MM.1S (cell line): ENCODE measurements at regions not wholly inside any gene's neighbourhood (a gene's known extent, or its start where the extent isn't known, plus 50 kb on each side); places are given as distances from the start of the nearest gene placed in this dataset.

ENCODE experiments used
- DNase-seq: peaks from one replicate; pipeline ENCODE4 v3.0.0-alpha.2; 2015
- H2AFZ ChIP-seq: fragments of 300-600 bp; sonication (generic); 2 replicates; pipeline ENCODE4 v1.6.0; 2016; ENCODE audit warnings: antibody characterized with exemption, low read length
- H3F3A ChIP-seq: fragments of 300-600 bp; sonication (generic); 2 replicates; pipeline ENCODE4 v1.6.1; 2016; ENCODE audit warnings: mild to moderate bottlenecking, antibody characterized with exemption, low read length, moderate library complexity, mixed read lengths; ENCODE audit not compliant: insufficient read depth
- H3K27ac ChIP-seq: fragments of 300-600 bp; sonication (generic); 2 replicates; pipeline ENCODE4 v1.5.1; 2016; ENCODE audit warnings: mild to moderate bottlenecking, low read length
- H3K27me3 ChIP-seq: fragments of 300-600 bp; sonication (generic); replicated peaks from 2 replicates; pipeline ENCODE4 v1.6.0; 2016; ENCODE audit warnings: low read length; ENCODE audit not compliant: insufficient read depth
- H3K36me3 ChIP-seq: fragments of 300-600 bp; sonication (generic); replicated peaks from 2 replicates; pipeline ENCODE4 v1.6.1; 2016; ENCODE audit warnings: mild to moderate bottlenecking, low read length, mixed read lengths; ENCODE audit not compliant: insufficient read depth
- H3K4me1 ChIP-seq: fragments of 300-600 bp; sonication (generic); 2 replicates; pipeline ENCODE4 v1.6.1; 2016; ENCODE audit warnings: low read length, mixed read lengths
- H3K4me2 ChIP-seq: fragments of 300-600 bp; sonication (generic); 2 replicates; pipeline ENCODE4 v1.6.0; 2016; ENCODE audit warnings: low read depth, low read length
- H3K4me3 ChIP-seq: fragments of 300-600 bp; sonication (generic); 2 replicates; pipeline ENCODE4 v1.5.1; 2016; ENCODE audit warnings: low read length, mixed read lengths
- H3K79me2 ChIP-seq: fragments of 300-600 bp; sonication (generic); 2 replicates; pipeline ENCODE4 v1.6.1; 2016; ENCODE audit warnings: mixed run types, low read length, mixed read lengths
- H3K9ac ChIP-seq: fragments of 300-600 bp; sonication (generic); 2 replicates; pipeline ENCODE4 v1.6.1; 2016; ENCODE audit warnings: low read length, mixed read lengths
- H3K9me2 ChIP-seq: fragments of 300-600 bp; sonication (generic); replicated peaks from 2 replicates; pipeline ENCODE4 v1.6.1; 2016; ENCODE audit warnings: mild to moderate bottlenecking, low read length, mixed read lengths; ENCODE audit not compliant: insufficient read depth
- H3K9me3 ChIP-seq: fragments of 300-600 bp; sonication (generic); replicated peaks from 2 replicates; pipeline ENCODE4 v1.6.1; 2016; ENCODE audit warnings: mild to moderate bottlenecking, low read length, mixed read lengths; ENCODE audit not compliant: insufficient read depth
- H4K20me1 ChIP-seq: fragments of 300-600 bp; sonication (generic); 2 replicates; pipeline ENCODE4 v1.6.1; 2016; ENCODE audit warnings: mild to moderate bottlenecking, low read length, moderate library complexity, mixed read lengths; ENCODE audit not compliant: insufficient read depth
- EZH2 ChIP-seq: fragments of 300-600 bp; sonication (generic); optimal IDR thresholded peaks from 2 replicates; pipeline ENCODE3; 2017; ENCODE audit warnings: low read depth, mild to moderate bottlenecking, antibody characterized with exemption, low read length, mixed read lengths
- EZH2phosphoT487 ChIP-seq: fragments of 300-600 bp; sonication (generic); IDR thresholded peaks from 2 replicates; pipeline ENCODE4 v1.6.1; 2018; ENCODE audit warnings: antibody characterized with exemption, low read length
- TF ChIP-seq, protein P1 (sequence below): fragments of 300-600 bp; sonication (generic); IDR thresholded peaks from 2 replicates; pipeline ENCODE4 v1.5.1; 2016; ENCODE audit warnings: antibody characterized with exemption, low read length, mixed read lengths

DNA sequence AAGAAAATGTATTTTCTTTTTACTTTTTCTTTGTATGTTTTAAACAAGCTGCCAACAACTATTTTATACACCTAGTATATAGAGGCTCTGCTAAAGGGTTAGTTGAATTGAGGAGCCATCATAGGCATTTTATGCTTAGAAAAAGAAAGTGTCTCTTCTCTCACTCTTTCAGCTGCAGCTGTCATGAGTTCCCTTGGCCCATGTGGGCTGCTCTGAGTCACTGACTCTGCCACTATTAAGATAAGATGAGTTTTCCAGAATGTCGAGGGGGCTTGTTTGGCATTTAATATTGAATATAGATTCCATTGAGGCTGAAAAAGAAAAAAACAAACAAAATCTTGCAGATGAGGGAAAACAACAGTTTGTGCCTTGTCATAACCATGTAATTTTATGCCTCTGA is 126.0 kb upstream of the PAQR3 start:
- peaks cover 19% of the 10 kb centered on the region for H3F3A ChIP-seq
- H3K9me2 ChIP-seq, result no peaks in the 10 kb centered on the region
- no peaks in the 10 kb centered on the region for H4K20me1 ChIP-seq
- TF ChIP-seq, protein P1, sequence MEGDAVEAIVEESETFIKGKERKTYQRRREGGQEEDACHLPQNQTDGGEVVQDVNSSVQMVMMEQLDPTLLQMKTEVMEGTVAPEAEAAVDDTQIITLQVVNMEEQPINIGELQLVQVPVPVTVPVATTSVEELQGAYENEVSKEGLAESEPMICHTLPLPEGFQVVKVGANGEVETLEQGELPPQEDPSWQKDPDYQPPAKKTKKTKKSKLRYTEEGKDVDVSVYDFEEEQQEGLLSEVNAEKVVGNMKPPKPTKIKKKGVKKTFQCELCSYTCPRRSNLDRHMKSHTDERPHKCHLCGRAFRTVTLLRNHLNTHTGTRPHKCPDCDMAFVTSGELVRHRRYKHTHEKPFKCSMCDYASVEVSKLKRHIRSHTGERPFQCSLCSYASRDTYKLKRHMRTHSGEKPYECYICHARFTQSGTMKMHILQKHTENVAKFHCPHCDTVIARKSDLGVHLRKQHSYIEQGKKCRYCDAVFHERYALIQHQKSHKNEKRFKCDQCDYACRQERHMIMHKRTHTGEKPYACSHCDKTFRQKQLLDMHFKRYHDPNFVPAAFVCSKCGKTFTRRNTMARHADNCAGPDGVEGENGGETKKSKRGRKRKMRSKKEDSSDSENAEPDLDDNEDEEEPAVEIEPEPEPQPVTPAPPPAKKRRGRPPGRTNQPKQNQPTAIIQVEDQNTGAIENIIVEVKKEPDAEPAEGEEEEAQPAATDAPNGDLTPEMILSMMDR, result no peak
- TF ChIP-seq EZH2phosphoT487 (no peak), EZH2 (no peak)
- H3K27me3 ChIP-seq, result no peaks in the 10 kb centered on the region
- H2AFZ ChIP-seq, result peak overlapping the region; percentile 41
- H3K9me3 ChIP-seq, result no peaks in the 10 kb centered on the region
- peak overlapping the region; percentile 82 for H3K27ac ChIP-seq
- peak overlapping the region; percentile 85 for H3K4me2 ChIP-seq
- H3K36me3 ChIP-seq, result no peaks in the 10 kb centered on the region
- peak overlapping the region; percentile 16 for H3K4me3 ChIP-seq
- H3K9ac ChIP-seq, result peak overlapping the region; percentile 49
- H3K4me1 ChIP-seq, result peaks cover 36% of the 10 kb centered on the region
- DNase-seq, result peak; percentile 59
- H3K79me2 ChIP-seq, result no peaks in the 10 kb centered on the region

DNA sequence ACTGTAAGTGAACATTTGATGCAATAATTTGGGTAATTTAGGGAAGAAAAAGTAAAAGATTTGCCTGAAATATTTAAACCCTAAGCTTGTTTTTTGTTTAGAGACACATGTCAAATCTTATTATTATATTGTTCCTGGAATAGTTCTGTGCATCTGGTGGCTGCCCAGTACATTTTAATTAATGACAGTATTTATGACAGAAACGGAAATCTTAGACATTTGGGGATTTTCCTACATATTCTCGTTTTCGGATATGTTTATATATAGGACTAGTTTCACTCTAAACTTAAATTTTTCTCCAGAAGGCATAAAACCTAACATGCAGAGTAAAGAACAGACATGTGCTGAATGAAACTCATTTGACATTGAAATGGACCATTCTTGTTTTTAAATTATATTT is 125.6 kb upstream of the PAQR3 start:
- Histone ChIP-seq H3K4me3 (no peak overlapping the region; the same call in 1 of the 2 replicates), H4K20me1 (no peaks in the 10 kb centered on the region), H3K9ac (peak overlapping the region; percentile 49; the same call in 1 of the 2 replicates), H2AFZ (0 out of 2 replicates have a peak overlapping the region, but pooled peaks have one; percentile 41), H3K79me2 (no peaks in the 10 kb centered on the region), H3K36me3 (no peaks in the 10 kb centered on the region), H3F3A (peaks cover 19% of the 10 kb centered on the region), H3K27ac (peak overlapping the region; percentile 82; the same call in 1 of the 2 replicates), H3K9me3 (no peaks in the 10 kb centered on the region), H3K27me3 (no peaks in the 10 kb centered on the region), H3K9me2 (no peaks in the 10 kb centered on the region), H3K4me2 (peak overlapping the region; percentile 85), H3K4me1 (peaks cover 36% of the 10 kb centered on the region)
- no peak for TF ChIP-seq EZH2phosphoT487
- no peak for TF ChIP-seq EZH2
- TF ChIP-seq, protein P1, result no peak
- peak; percentile 53 for DNase-seq

DNA sequence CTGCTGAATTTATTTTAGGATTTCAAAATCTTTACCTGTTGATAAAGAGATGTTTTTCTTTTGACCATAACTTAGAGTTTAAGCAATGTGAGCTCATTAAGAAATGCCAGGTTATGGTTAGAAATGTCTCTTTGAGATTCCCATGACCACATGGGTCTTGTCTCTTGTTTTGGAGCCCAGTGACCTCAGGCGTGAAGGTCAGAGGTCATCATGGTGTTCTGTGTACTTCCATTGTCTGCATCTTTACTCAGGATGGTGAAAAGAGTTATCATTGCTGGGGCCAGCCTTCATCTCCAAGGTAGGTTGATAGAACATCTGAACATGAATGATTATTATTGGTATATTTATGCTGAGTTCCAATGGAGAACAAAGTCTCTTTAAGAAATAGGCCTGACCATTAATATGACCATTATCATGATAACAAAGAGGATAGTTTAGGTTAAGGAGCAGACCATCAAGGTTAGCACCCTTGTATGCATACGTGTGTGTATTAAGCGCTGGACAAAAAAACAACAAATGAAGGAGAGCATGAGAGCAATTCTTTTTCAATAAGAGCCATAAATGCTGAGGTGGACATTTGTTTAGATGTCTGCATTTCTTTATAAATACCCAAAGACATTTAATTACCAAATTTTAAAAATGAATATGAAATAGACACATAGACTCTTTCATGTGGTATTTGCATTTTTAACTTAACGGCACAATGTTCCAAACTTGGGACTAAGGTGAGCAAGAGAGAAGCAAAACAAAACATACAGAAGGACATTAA is 120.6 kb upstream of the PAQR3 start:
- no peak overlapping the region for H3K27ac ChIP-seq
- peaks cover 3% of the 10 kb centered on the region for H3F3A ChIP-seq
- TF ChIP-seq, protein P1, result no peak
- no peak for TF ChIP-seq EZH2
- TF ChIP-seq EZH2phosphoT487, result no peak
- peaks cover 18% of the 10 kb centered on the region for H3K4me1 ChIP-seq
- H4K20me1 ChIP-seq, result no peaks in the 10 kb centered on the region
- H2AFZ ChIP-seq, result no peak overlapping the region
- no peaks in the 10 kb centered on the region for H3K27me3 ChIP-seq
- no peaks in the 10 kb centered on the region for H3K9me3 ChIP-seq
- H3K4me3 ChIP-seq, result no peak overlapping the region
- H3K36me3 ChIP-seq, result no peaks in the 10 kb centered on the region
- no peak overlapping the region for H3K4me2 ChIP-seq
- no peaks in the 10 kb centered on the region for H3K9me2 ChIP-seq
- no peaks in the 10 kb centered on the region for H3K79me2 ChIP-seq
- no peak for DNase-seq
- H3K9ac ChIP-seq, result no peak overlapping the region
